COR-L47 (cell line): ENCODE measurements at regions not wholly inside any gene's neighbourhood (a gene's known extent, or its start where the extent isn't known, plus 50 kb on each side); places are given as distances from the start of the nearest gene placed in this dataset.

Experiments
- DNase-seq: peaks from one replicate; lab custom pipeline; 2025; lab: John Stamatoyannopoulos, UW

- DNase-seq = no peak
These were observed 63.7 kb downstream of the SPCS3 start for GRCh38 chr4:176383273-176384077.

GRCh38 chr4:176385601-176386000 lies 65.8 kb downstream of the SPCS3 start:
- DNase-seq = no peak

GRCh38 chr4:176387571-176387970 lies 67.8 kb downstream of the SPCS3 start:
- DNase-seq = peak; percentile 25

- DNase-seq = no peak
These were observed 73.7 kb downstream of the SPCS3 start for GRCh38 chr4:176393306-176394013.

- no peak for DNase-seq
These were observed 81.2 kb downstream of the SPCS3 start for GRCh38 chr4:176400816-176401461.

- no peak for DNase-seq
These were observed 84.9 kb downstream of the SPCS3 start for GRCh38 chr4:176404621-176405020.

- no peak for DNase-seq
These were observed 86.5 kb downstream of the SPCS3 start for GRCh38 chr4:176406297-176406696.

- no peak for DNase-seq
These were observed 87.0 kb downstream of the SPCS3 start for GRCh38 chr4:176406736-176407135.

- DNase-seq = no peak
These were observed 89.9 kb downstream of the SPCS3 start for GRCh38 chr4:176409627-176410026.

- no peak for DNase-seq
These were observed 93.4 kb downstream of the SPCS3 start for GRCh38 chr4:176413171-176413570.

- no peak for DNase-seq
These were observed 102.2 kb downstream of the SPCS3 start for GRCh38 chr4:176422001-176422400.

- DNase-seq = no peak
These were observed 102.7 kb downstream of the SPCS3 start for GRCh38 chr4:176422511-176422910.

GRCh38 chr4:176425035-176425434 lies 105.3 kb downstream of the SPCS3 start:
- no peak for DNase-seq

- no peak for DNase-seq
These were observed 113.2 kb downstream of the SPCS3 start for GRCh38 chr4:176432811-176433540.

- no peak for DNase-seq
These were observed 114.2 kb downstream of the SPCS3 start for GRCh38 chr4:176433983-176434382.

GRCh38 chr4:176435901-176436292 lies 116.1 kb downstream of the SPCS3 start:
- DNase-seq = no peak

GRCh38 chr4:176436293-176436973 lies 116.7 kb downstream of the SPCS3 start:
- no peak for DNase-seq

- DNase-seq = no peak
These were observed 118.0 kb downstream of the SPCS3 start for GRCh38 chr4:176437756-176438155.

- DNase-seq = no peak
These were observed 118.6 kb downstream of the SPCS3 start for GRCh38 chr4:176438401-176438800.

- no peak for DNase-seq
These were observed 119.8 kb downstream of the SPCS3 start for GRCh38 chr4:176439611-176440010.

GRCh38 chr4:176440698-176441097 lies 120.9 kb downstream of the SPCS3 start:
- DNase-seq = no peak

GRCh38 chr4:176441594-176441993 lies 121.8 kb downstream of the SPCS3 start:
- no peak for DNase-seq
